Endothelial cell of umbilical vein (primary cell): ENCODE measurements at regions not wholly inside any gene's neighbourhood (a gene's known extent, or its start where the extent isn't known, plus 50 kb on each side); places are given as distances from the start of the nearest gene placed in this dataset.

Experiments used
- CTCF ChIP-seq, 2 donors: IDR thresholded peaks; 1 replicate in 1 of 2; 2 replicates in 1 of 2; pipeline ENCODE4 v1.5.1; 2011; ENCODE audit warnings: low read length in 2 of 2, mild to moderate bottlenecking in 2 of 2, moderate library complexity in 2 of 2, control low read depth in 1 of 2, inconsistent platforms in 1 of 2, low read depth in 1 of 2; ENCODE audit not compliant: insufficient read depth in 1 of 2; ENCODE audit errors: extremely low read depth in 1 of 2
- POLR2A ChIP-seq: IDR thresholded peaks from 2 replicates; pipeline ENCODE4 v1.6.1; 2012; ENCODE audit warnings: low read depth, mild to moderate bottlenecking, control low read depth, low read length

- TF ChIP-seq CTCF (IDR thresholded peaks at IDR 0.05; ENCODE audit: extremely low read depth in 1 of 2, insufficient read depth in 1 of 2, low read depth in 1 of 2, low read length in 2 of 2) (no peak), POLR2A (no peak)
Measured at GRCh38 chr6:82442061-82442719, 78.6 kb downstream of the TPBG start.
